HG02571 (cell line): ENCODE measurements at regions not wholly inside any gene's neighbourhood (a gene's known extent, or its start where the extent isn't known, plus 50 kb on each side); places are given as distances from the start of the nearest gene placed in this dataset.
"Not testable (repeated sequence)": the region's sequence is repeated elsewhere in the genome, so short reads cannot be mapped to it uniquely, and the experiment has no call there.

Experiments used
- ATAC-seq: cut with Tn5 transposase; IDR thresholded peaks from one replicate; pipeline ENCODE4 v1.9.1; 2021; ENCODE audit warnings: mild to moderate bottlenecking, moderate library complexity; ENCODE audit not compliant: unreplicated experiment

GRCh38 chr5:148880197-148880596 is 53.8 kb downstream of the ADRB2 start:
- no peak for ATAC-seq

DNA sequence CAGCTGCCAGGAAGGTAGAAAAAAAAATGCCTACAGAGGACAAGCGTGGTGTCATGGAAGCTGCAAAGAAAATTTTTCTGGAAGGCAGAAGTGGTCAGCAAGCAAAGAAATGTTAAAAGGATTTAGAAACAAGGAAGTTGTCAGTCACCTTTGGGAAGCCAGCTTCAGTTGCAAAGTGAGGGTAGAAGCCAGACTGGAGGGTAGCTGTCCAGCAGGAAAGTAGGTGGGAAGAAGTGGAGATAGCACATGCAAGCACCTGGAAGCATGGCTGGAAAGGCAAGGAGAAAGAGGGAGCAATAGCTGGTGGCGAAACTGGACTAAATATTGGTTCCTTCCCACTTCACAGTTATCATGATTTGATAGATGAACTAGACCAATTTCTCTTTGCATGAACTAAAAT is 54.3 kb downstream of the ADRB2 start:
- no peak for ATAC-seq

GRCh38 chr5:148882332-148882731 is 55.9 kb downstream of the ADRB2 start:
- ATAC-seq = no peak

GRCh38 chr5:148884339-148885020 is 58.1 kb downstream of the ADRB2 start:
- no peak for ATAC-seq

GRCh38 chr5:148887123-148887881 is 60.9 kb downstream of the ADRB2 start:
- ATAC-seq = no peak

- not testable (repeated sequence) for ATAC-seq
These were observed 63.5 kb downstream of the ADRB2 start for GRCh38 chr5:148889936-148890335.

- not testable (repeated sequence) for ATAC-seq
These were observed 69.0 kb downstream of the ADRB2 start for GRCh38 chr5:148895441-148895840.

- ATAC-seq = no peak
These were observed 71.4 kb downstream of the ADRB2 start for GRCh38 chr5:148897842-148898241.

DNA sequence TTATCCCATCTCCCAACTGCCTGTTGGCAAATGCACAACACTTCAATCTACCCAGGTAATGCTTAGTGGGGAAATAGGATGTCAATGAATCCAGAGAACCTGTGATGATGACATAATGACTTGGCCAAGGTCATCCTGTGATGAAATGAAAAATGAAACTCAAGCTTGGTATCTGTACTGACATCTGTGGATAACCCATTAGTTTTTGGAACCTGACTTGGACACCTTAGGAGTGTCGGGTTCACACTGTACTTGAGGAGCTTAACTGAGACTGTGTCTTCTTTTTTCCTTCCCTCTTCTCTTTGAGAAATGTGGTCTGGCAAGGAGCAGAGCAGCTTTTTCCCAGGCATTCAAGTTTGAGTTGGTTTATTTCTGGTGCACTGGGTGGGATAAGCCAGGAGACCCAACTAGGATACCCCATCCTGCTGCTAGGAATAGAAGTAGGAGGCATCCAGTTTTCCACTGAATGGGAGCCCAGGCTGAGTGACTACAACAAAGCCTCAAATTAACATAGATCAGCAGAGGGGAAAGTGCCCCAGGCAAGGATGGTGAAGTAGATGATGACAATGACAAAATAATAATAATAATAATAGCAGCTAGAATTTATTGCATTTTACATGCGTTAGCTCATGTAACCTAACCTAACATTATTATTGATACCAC is 72.1 kb downstream of the ADRB2 start:
- no peak for ATAC-seq

- no peak for ATAC-seq
These were observed 73.6 kb downstream of the ADRB2 start for GRCh38 chr5:148899993-148900392.

GRCh38 chr5:148902478-148902877 is 76.1 kb downstream of the ADRB2 start:
- no peak for ATAC-seq

GRCh38 chr5:148903587-148903986 is 77.2 kb downstream of the ADRB2 start:
- ATAC-seq = no peak

DNA sequence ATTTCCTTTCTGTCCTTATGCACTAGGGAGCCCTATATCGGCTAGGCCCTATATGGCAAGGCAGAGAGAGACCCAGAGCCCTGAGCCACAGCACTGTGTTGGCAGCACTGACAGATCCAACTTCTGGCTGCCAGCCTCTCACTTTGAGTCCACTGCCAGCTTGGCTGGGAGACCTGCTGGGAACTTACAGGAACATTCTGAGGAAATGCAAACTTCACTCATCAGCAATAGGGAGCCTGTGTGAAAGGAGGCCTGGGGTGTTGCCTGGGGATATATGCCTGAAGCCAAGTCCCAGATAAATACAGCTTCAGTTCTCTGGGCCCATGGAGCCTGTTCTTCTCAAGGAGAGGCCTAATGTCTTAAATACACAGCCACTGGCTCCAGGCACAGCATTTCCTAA is 78.0 kb downstream of the ADRB2 start:
- no peak for ATAC-seq

DNA sequence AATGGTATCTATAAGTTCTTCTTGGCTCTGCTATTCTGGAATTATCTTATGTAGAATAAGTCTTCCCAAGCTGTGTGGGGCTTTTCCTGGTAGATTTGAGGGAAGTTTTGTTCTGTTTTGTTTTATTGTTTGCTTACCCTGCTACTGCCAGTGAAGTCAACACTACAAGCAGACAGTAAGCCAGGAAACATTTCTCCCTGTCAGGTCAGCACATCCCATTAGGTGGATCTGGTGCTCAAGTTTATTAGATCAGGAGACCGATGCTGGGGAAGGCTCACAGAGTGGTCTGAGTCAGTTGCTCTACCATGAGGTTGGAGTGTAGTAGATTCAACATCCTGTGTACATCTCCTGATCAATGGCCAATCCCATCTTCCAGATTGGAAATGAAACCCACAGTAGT is 79.1 kb downstream of the ADRB2 start:
- no peak for ATAC-seq

DNA sequence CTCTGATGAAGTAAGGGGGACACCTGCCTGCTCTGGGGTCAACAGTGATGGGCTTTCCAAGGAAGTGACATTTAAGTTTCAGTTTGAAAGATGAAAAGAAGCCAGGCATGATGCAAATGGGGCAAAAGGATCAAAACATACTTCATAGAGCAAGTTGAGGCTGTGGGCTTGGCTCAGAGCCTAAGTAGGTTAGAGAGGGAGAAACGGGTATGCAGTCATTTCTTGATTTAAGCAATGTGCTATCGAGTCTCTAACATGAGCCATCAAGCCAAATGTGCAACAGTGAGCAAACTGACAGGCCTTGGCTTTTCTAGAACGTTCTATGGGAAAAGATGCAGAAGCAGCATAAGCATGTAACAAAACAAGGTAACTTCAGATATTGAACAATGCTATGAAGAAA is 80.6 kb downstream of the ADRB2 start:
- ATAC-seq = no peak

- ATAC-seq = no peak
These were observed 82.6 kb downstream of the ADRB2 start for GRCh38 chr5:148909040-148909439.

GRCh38 chr5:148909766-148910165 is 83.4 kb downstream of the ADRB2 start:
- no peak for ATAC-seq

DNA sequence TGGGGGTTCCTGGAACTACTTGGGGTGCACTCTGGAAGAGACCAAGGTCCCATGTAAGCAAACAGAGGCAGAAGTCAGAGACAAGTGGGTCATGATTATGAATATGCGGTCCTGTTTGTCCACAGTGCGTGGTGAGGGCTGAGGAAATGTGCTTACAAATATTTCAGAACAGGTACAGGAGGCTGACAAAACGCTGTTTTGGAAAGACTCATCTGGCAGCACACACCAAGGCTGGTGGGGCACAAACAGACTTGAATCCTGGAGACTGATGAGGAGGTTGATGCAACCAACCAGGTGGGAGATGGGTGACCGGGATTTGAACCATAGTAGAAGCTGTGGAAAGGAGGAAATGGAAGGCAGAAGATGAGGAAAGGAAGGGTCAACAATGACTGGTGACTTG is 83.8 kb downstream of the ADRB2 start:
- no peak for ATAC-seq

GRCh38 chr5:148910686-148911361 is 84.4 kb downstream of the ADRB2 start:
- ATAC-seq = no peak

DNA sequence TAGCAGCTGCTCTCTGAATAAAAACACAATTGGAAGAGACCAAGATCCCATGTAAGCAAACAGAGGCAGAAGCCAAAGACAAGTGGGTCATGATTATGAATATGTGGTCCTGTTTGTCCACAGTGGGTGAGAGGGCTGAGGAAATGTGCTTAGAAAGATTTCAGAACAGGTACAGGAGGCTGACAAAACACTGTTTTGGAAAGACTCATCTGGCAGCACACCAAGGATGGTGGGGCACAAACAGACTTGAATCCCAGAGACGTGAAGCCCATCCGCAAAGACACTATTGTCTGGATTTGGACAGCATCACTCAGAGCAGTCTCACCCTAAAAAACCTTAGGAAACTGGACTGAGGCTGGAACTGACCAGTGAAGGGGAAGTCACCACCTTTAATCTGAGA is 85.0 kb downstream of the ADRB2 start:
- no peak for ATAC-seq

DNA sequence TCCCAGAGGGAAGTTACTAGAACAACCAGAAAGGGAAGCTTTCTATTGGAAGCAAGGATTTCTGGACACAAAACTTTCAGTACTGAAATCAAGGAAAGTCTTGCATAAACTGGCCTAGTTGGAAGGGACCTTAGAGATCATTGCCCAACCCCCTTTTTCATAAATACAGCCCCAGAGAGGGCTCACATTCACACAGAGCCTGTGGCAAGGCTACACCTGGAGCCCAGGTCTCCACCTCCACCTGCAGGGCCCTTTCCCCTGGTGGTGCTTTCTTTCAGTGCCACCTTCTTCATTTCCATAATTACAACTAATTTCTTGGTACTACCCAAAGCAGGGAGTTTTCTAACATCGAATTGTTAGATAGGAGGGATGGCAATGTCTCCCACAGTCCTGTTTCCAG is 85.7 kb downstream of the ADRB2 start:
- no peak for ATAC-seq
